GM19455 (cell line): ENCODE measurements at regions not wholly inside any gene's neighbourhood (a gene's known extent, or its start where the extent isn't known, plus 50 kb on each side); places are given as distances from the start of the nearest gene placed in this dataset.
"Not testable (repeated sequence)": the region's sequence is repeated elsewhere in the genome, so short reads cannot be mapped to it uniquely, and the experiment has no call there.

Source experiments
- ATAC-seq: cut with Tn5 transposase; IDR thresholded peaks from one replicate; pipeline ENCODE4 v1.9.1; 2021; ENCODE audit not compliant: unreplicated experiment

GRCh38 chr13:101003566-101003965 lies 329.0 kb upstream of the TMTC4 start:
- no peak for ATAC-seq

- no peak for ATAC-seq
These were observed 314.8 kb upstream of the TMTC4 start for GRCh38 chr13:100989392-100989791.

GRCh38 chr13:100988921-100989320 lies 314.3 kb upstream of the TMTC4 start:
- no peak for ATAC-seq

- ATAC-seq = no peak
These were observed 313.4 kb upstream of the TMTC4 start for GRCh38 chr13:100987948-100988347.

- no peak for ATAC-seq
These were observed 312.0 kb upstream of the TMTC4 start for GRCh38 chr13:100986571-100986970.

GRCh38 chr13:100984085-100984705 lies 309.6 kb upstream of the TMTC4 start:
- no peak for ATAC-seq

GRCh38 chr13:100983111-100983510 lies 308.5 kb upstream of the TMTC4 start:
- ATAC-seq = no peak

- no peak for ATAC-seq
These were observed 305.6 kb upstream of the TMTC4 start for GRCh38 chr13:100980171-100980570.

- ATAC-seq = no peak
These were observed 303.2 kb upstream of the TMTC4 start for GRCh38 chr13:100977841-100978240.

GRCh38 chr13:100976993-100977392 lies 302.4 kb upstream of the TMTC4 start:
- no peak for ATAC-seq

- ATAC-seq = not testable (repeated sequence)
These were observed 301.1 kb upstream of the TMTC4 start for GRCh38 chr13:100975666-100976065.

- no peak for ATAC-seq
These were observed 288.0 kb upstream of the TMTC4 start for GRCh38 chr13:100962585-100962984.

- ATAC-seq = no peak
These were observed 286.6 kb upstream of the TMTC4 start for GRCh38 chr13:100961186-100961585.

GRCh38 chr13:100958831-100959230 lies 284.2 kb upstream of the TMTC4 start:
- no peak for ATAC-seq

GRCh38 chr13:100957741-100958140 lies 283.1 kb upstream of the TMTC4 start:
- no peak for ATAC-seq

- ATAC-seq = no peak
These were observed 280.1 kb upstream of the TMTC4 start for GRCh38 chr13:100954430-100955305.

- no peak for ATAC-seq
These were observed 276.4 kb upstream of the TMTC4 start for GRCh38 chr13:100951016-100951415.

GRCh38 chr13:100948937-100949336 lies 274.3 kb upstream of the TMTC4 start:
- not testable (repeated sequence) for ATAC-seq

GRCh38 chr13:100946588-100946987 lies 272.0 kb upstream of the TMTC4 start:
- ATAC-seq = no peak

GRCh38 chr13:100944791-100945345 lies 270.3 kb upstream of the TMTC4 start:
- no peak for ATAC-seq

- ATAC-seq = no peak
These were observed 268.1 kb upstream of the TMTC4 start for GRCh38 chr13:100942742-100943141.
